Naive thymus-derived CD8-positive, alpha-beta T cell (primary cell): ENCODE measurements at regions not wholly inside any gene's neighbourhood (a gene's known extent, or its start where the extent isn't known, plus 50 kb on each side); places are given as distances from the start of the nearest gene placed in this dataset.

Experiments
- ATAC-seq, 2 donors: fragments of 150-1000 bp; cut with Tn5 transposase in 1 of 2; sonication (Bioruptor Pico), chemical (Tn5 transposase) in 1 of 2; 1 replicate in 1 of 2; 2 replicates in 1 of 2; pipeline ENCODE4 v1.10.0; 2021; ENCODE audit warnings: mild to moderate bottlenecking in 2 of 2, moderate library complexity in 2 of 2
- POLR2A ChIA-PET: fragments of 350-600 bp; sonication (Branson Sonifier 250); formaldehyde crosslinking; loops from one replicate; lab custom pipeline; 2021; ENCODE audit warnings: antibody characterized with exemption; lab: Charles Lee
- DNase-seq, 10 donors: peaks; one replicate each; pipeline versions ENCODE4 v3.0.0 to v3.0.0-alpha.2; 2020 to 2022
- H3K27ac Mint-ChIP-seq, 10 donors: one replicate each; pipeline ENCODE4 v1.8.0; 2020 to 2022; ENCODE audit warnings: mild to moderate bottlenecking in 10 of 10, mixed read lengths in 10 of 10, moderate library complexity in 4 of 10, inconsistent platforms in 1 of 10
- H3K27me3 Mint-ChIP-seq, 5 donors: one replicate each; pipeline ENCODE4 v1.8.0; 2021 to 2022; ENCODE audit warnings: mixed read lengths in 5 of 5
- H3K36me3 Mint-ChIP-seq, 3 donors: one replicate each; pipeline ENCODE4 v1.8.0; 2020 to 2022; ENCODE audit warnings: mixed read lengths in 3 of 3, mild to moderate bottlenecking in 2 of 3, inconsistent platforms in 1 of 3
- H3K4me1 Mint-ChIP-seq, 4 donors: one replicate each; pipeline ENCODE4 v1.8.0; 2021 to 2022; ENCODE audit warnings: mixed read lengths in 4 of 4
- H3K4me3 Mint-ChIP-seq, 10 donors: one replicate each; pipeline ENCODE4 v1.8.0; 2020 to 2022; ENCODE audit warnings: mild to moderate bottlenecking in 10 of 10, mixed read lengths in 10 of 10, moderate library complexity in 6 of 10, inconsistent platforms in 1 of 10
- H3K9me3 Mint-ChIP-seq, 9 donors: one replicate each; pipeline ENCODE4 v1.8.0; 2020 to 2022; ENCODE audit warnings: mixed read lengths in 9 of 9, mild to moderate bottlenecking in 3 of 9, inconsistent platforms in 1 of 9, moderate library complexity in 1 of 9

GRCh38 chr9:89234205-89235067, 55.8 kb upstream of the SHC3 start:
- POLR2A ChIA-PET, result no interaction called here
- H3K9me3 Mint-ChIP-seq, result peaks cover 0 to 22% (median 7%) of the 10 kb centered on the region in 9 donors
- peak in 4 of 10 donors; percentile 5 to 27 (median 10) for DNase-seq
- H3K27me3 Mint-ChIP-seq, result peaks cover 21 to 56% (median 44%) of the 10 kb centered on the region in 5 donors
- peak overlapping the region in 7 of 10 donors; percentile 7 to 57 (median 44) for H3K4me3 Mint-ChIP-seq
- peak in 1 of 2 donors; percentile 69 for ATAC-seq
- H3K36me3 Mint-ChIP-seq, result peaks cover 3 to 14% (median 10%) of the 10 kb centered on the region in 3 donors
- H3K27ac Mint-ChIP-seq, result no peak overlapping the region
- peaks cover 5 to 23% (median 14%) of the 10 kb centered on the region in 4 donors for H3K4me1 Mint-ChIP-seq

- Mint-ChIP-seq H3K4me3 (no peak overlapping the region), H3K27ac (no peak overlapping the region), H3K36me3 (peaks cover 3 to 21% (median 14%) of the 10 kb centered on the region in 3 donors), H3K27me3 (peaks cover 26 to 56% (median 41%) of the 10 kb centered on the region in 5 donors), H3K9me3 (peaks cover 0 to 16% (median 4%) of the 10 kb centered on the region in 9 donors), H3K4me1 (peaks cover 5 to 23% (median 14%) of the 10 kb centered on the region in 4 donors)
- DNase-seq, result no peak
- no peak for ATAC-seq
- POLR2A ChIA-PET, result no interaction called here
These were observed 58.4 kb upstream of the SHC3 start for GRCh38 chr9:89236955-89237573.

- Mint-ChIP-seq H3K4me1 (peaks cover 5 to 23% (median 14%) of the 10 kb centered on the region in 4 donors), H3K27ac (no peak overlapping the region), H3K9me3 (peaks cover 0 to 16% (median 4%) of the 10 kb centered on the region in 9 donors), H3K27me3 (peaks cover 27 to 56% (median 41%) of the 10 kb centered on the region in 5 donors), H3K4me3 (no peak overlapping the region), H3K36me3 (peaks cover 3 to 21% (median 14%) of the 10 kb centered on the region in 3 donors)
- DNase-seq (no peak), ATAC-seq (no peak)
- POLR2A ChIA-PET, result no interaction called here
These were observed 59.8 kb upstream of the SHC3 start for GRCh38 chr9:89238424-89238823.

- Mint-ChIP-seq H3K4me1 (no peaks in the 10 kb centered on the region), H3K9me3 (peaks cover 0 to 11% (median 2%) of the 10 kb centered on the region in 9 donors), H3K36me3 (peaks cover 3 to 13% (median 10%) of the 10 kb centered on the region in 3 donors), H3K4me3 (no peak overlapping the region), H3K27ac (no peak overlapping the region), H3K27me3 (peaks cover 5 to 19% (median 8%) of the 10 kb centered on the region in 5 donors)
- ATAC-seq (no peak), DNase-seq (no peak)
- POLR2A ChIA-PET, result no interaction called here
These were observed 64.9 kb upstream of the SHC3 start for GRCh38 chr9:89243296-89244061.

GRCh38 chr9:89246840-89247239, 64.2 kb upstream of the CKS2 start:
- POLR2A ChIA-PET, result no interaction called here

GRCh38 chr9:89247431-89248353, 63.3 kb upstream of the CKS2 start:
- POLR2A ChIA-PET, result no interaction called here
- peaks cover 0 to 3% (median 0%) of the 10 kb centered on the region in 3 donors for H3K36me3 Mint-ChIP-seq
- no peak for DNase-seq
- no peaks in the 10 kb centered on the region for H3K4me1 Mint-ChIP-seq
- H3K27me3 Mint-ChIP-seq, result peaks cover 0 to 6% (median 0%) of the 10 kb centered on the region in 5 donors
- peak overlapping the region in 1 of 10 donors; percentile 45 for H3K27ac Mint-ChIP-seq
- no peak overlapping the region for H3K4me3 Mint-ChIP-seq
- H3K9me3 Mint-ChIP-seq, result peaks cover 0 to 5% (median 0%) of the 10 kb centered on the region in 9 donors
- no peak for ATAC-seq

More at GRCh38 chr9:89246840-89247239, 64.2 kb upstream of the CKS2 start:
- Mint-ChIP-seq H3K27ac (no peak overlapping the region), H3K4me1 (no peaks in the 10 kb centered on the region), H3K27me3 (peaks cover 0 to 6% (median under 1%) of the 10 kb centered on the region in 5 donors), H3K9me3 (peaks cover 0 to 1% (median 0%) of the 10 kb centered on the region in 9 donors), H3K36me3 (peaks cover 0 to 3% (median 0%) of the 10 kb centered on the region in 3 donors), H3K4me3 (no peak overlapping the region)
- ATAC-seq (no peak), DNase-seq (no peak)

GRCh38 chr9:89249001-89249400, 62.0 kb upstream of the CKS2 start:
- H3K27me3 Mint-ChIP-seq, result peaks cover 0 to 6% (median 0%) of the 10 kb centered on the region in 5 donors
- POLR2A ChIA-PET, result no interaction called here
- H3K4me1 Mint-ChIP-seq, result no peaks in the 10 kb centered on the region
- H3K4me3 Mint-ChIP-seq, result no peak overlapping the region
- H3K9me3 Mint-ChIP-seq, result peaks cover 0 to 5% (median 0%) of the 10 kb centered on the region in 9 donors
- H3K36me3 Mint-ChIP-seq, result peaks cover 0 to 3% (median 0%) of the 10 kb centered on the region in 3 donors
- H3K27ac Mint-ChIP-seq, result no peak overlapping the region
- ATAC-seq (no peak), DNase-seq (no peak)

GRCh38 chr9:89252651-89253267, 58.2 kb upstream of the CKS2 start:
- H3K4me1 Mint-ChIP-seq, result no peaks in the 10 kb centered on the region

GRCh38 chr9:89254058-89254772, 56.8 kb upstream of the CKS2 start:
- POLR2A ChIA-PET, result no interaction called here
- Mint-ChIP-seq H3K36me3 (peaks cover 0 to 3% (median 0%) of the 10 kb centered on the region in 3 donors), H3K9me3 (peaks cover 0 to 5% (median 0%) of the 10 kb centered on the region in 9 donors), H3K4me3 (no peak overlapping the region), H3K4me1 (no peaks in the 10 kb centered on the region), H3K27ac (no peak overlapping the region), H3K27me3 (peaks cover 0 to 2% (median 0%) of the 10 kb centered on the region in 5 donors)
- no peak for DNase-seq
- ATAC-seq, result no peak

More at GRCh38 chr9:89252651-89253267, 58.2 kb upstream of the CKS2 start:
- no peak overlapping the region for H3K27ac Mint-ChIP-seq
- H3K27me3 Mint-ChIP-seq, result peaks cover 0 to 2% (median 0%) of the 10 kb centered on the region in 5 donors
- peaks cover 0 to under 1% (median 0%) of the 10 kb centered on the region in 3 donors for H3K36me3 Mint-ChIP-seq
- no peak for ATAC-seq
- POLR2A ChIA-PET, result no interaction called here
- no peak overlapping the region for H3K4me3 Mint-ChIP-seq
- H3K9me3 Mint-ChIP-seq, result peaks cover 0 to 5% (median 0%) of the 10 kb centered on the region in 9 donors
- DNase-seq, result no peak

- DNase-seq, result no peak
- no peaks in the 10 kb centered on the region for H3K4me1 Mint-ChIP-seq
- peaks cover 0 to 5% (median 0%) of the 10 kb centered on the region in 9 donors for H3K9me3 Mint-ChIP-seq
- H3K27me3 Mint-ChIP-seq, result peaks cover 0 to 2% (median 0%) of the 10 kb centered on the region in 5 donors
- ATAC-seq, result no peak
- H3K27ac Mint-ChIP-seq, result no peak overlapping the region
- POLR2A ChIA-PET, result no interaction called here
- no peak overlapping the region for H3K4me3 Mint-ChIP-seq
- H3K36me3 Mint-ChIP-seq, result peaks cover 0 to 3% (median 0%) of the 10 kb centered on the region in 3 donors
These were observed 56.2 kb upstream of the CKS2 start for GRCh38 chr9:89254773-89255125.

- ATAC-seq (no peak), DNase-seq (no peak)
- POLR2A ChIA-PET, result no interaction called here
- no peak overlapping the region for H3K27ac Mint-ChIP-seq
- H3K4me3 Mint-ChIP-seq, result no peak overlapping the region
- peaks cover 0 to 3% (median 0%) of the 10 kb centered on the region in 3 donors for H3K36me3 Mint-ChIP-seq
- H3K27me3 Mint-ChIP-seq, result peaks cover 0 to 2% (median 0%) of the 10 kb centered on the region in 5 donors
- H3K9me3 Mint-ChIP-seq, result peaks cover 0 to 5% (median 0%) of the 10 kb centered on the region in 9 donors
- H3K4me1 Mint-ChIP-seq, result no peaks in the 10 kb centered on the region
These were observed 54.8 kb upstream of the CKS2 start for GRCh38 chr9:89256225-89256624.
